ENCODE measurements at regions not wholly inside any gene's neighbourhood (a gene's known extent, or its start where the extent isn't known, plus 50 kb on each side); places are given as distances from the start of the nearest gene placed in this dataset.

DNA sequence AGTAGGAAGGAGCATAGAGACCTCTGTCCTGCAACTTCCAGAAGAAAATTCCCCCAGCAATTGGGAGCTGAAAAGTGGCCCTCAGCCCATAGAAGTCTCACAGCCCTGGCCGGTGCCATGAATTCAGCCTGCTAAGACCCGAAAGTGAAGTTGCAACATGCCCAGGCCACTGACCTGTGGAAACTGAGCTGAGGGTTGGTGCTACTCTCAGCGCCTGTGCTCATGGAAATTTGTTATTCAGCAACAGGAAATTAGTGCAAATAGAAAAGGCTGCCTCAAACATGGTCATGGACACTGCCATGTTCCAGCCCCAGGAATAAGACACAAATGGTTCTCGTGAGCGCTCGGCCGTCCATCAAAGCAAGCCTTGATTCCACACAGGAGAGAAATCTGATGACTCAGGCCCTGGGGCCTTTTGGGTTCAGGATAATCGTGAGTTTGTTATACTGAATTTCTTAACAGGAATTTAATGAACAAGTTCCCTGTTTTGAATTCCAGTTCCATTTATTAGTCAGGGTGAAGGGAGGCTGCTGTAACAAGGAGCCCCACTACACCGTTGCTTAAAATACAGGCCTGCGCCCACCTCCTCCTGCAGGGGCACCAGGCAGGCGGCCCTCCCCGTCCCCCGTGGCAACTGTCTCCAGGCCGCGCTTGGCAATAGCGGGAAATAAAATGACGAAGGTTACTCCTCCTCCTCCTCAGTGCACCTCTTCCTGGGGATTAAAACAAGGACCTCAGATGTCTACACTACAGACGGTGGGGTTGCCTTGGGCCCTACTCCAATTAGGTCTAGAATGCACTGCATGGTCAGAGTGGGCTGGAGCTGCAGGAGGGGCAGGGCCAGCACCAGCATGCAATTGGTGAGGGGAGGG, 152.9 kb downstream of the ERMARD start:
- Histone ChIP-seq H3K36me3 (no peaks in the 10 kb centered on the region), H3K4me1 (no peaks in the 10 kb centered on the region), H3K4me3 (no peak overlapping the region), H3K27me3 (no peaks in the 10 kb centered on the region), H3K27ac (no peak overlapping the region), H3K9ac (ENCODE audit: low read depth in 2 of 2, low read length in 2 of 2) (no peak overlapping the region), H3K9me3 (no peaks in the 10 kb centered on the region)
- TF ChIP-seq, protein P1, sequence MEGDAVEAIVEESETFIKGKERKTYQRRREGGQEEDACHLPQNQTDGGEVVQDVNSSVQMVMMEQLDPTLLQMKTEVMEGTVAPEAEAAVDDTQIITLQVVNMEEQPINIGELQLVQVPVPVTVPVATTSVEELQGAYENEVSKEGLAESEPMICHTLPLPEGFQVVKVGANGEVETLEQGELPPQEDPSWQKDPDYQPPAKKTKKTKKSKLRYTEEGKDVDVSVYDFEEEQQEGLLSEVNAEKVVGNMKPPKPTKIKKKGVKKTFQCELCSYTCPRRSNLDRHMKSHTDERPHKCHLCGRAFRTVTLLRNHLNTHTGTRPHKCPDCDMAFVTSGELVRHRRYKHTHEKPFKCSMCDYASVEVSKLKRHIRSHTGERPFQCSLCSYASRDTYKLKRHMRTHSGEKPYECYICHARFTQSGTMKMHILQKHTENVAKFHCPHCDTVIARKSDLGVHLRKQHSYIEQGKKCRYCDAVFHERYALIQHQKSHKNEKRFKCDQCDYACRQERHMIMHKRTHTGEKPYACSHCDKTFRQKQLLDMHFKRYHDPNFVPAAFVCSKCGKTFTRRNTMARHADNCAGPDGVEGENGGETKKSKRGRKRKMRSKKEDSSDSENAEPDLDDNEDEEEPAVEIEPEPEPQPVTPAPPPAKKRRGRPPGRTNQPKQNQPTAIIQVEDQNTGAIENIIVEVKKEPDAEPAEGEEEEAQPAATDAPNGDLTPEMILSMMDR (IDR thresholded peaks at IDR 0.05) = no peak
- DNase-seq = no peak
- intact Hi-C loops (cut with DNase I) = no loop called here

GRCh38 chr6:169903122-169903521, 151.7 kb downstream of the ERMARD start:
- Histone ChIP-seq H3K9me3 (no peaks in the 10 kb centered on the region), H3K27me3 (no peaks in the 10 kb centered on the region), H3K9ac (ENCODE audit: low read depth in 2 of 2, low read length in 2 of 2) (no peak overlapping the region), H3K36me3 (no peaks in the 10 kb centered on the region), H3K4me1 (no peaks in the 10 kb centered on the region), H3K27ac (no peak overlapping the region), H3K4me3 (no peak overlapping the region)
- intact Hi-C loops (cut with DNase I) = no loop called here
- no peak for DNase-seq
- TF ChIP-seq, protein P1 (IDR thresholded peaks at IDR 0.05) = no peak

DNA sequence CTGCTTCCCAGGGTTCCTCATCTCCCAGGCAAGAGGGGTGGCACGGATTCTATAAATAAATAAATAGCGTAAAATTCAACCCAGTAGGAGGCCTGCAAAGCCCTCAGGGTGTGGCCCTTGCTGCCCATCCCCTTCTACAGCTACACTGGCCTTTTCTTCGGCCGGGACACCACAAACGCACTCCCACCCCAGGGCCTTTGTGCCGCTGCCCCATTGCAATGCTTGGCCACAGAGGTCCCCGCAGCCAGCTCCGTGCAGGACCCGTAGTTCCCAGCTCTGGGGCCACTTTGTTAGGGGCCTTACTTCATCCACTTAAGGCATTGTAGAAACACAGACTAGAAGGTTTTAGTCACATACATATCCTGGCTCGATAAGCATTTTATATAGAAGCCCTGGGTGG, 151.2 kb downstream of the ERMARD start:
- Histone ChIP-seq H3K9ac (ENCODE audit: low read depth in 2 of 2, low read length in 2 of 2) (no peak overlapping the region), H3K36me3 (no peaks in the 10 kb centered on the region), H3K27ac (no peak overlapping the region), H3K4me3 (no peak overlapping the region), H3K27me3 (no peaks in the 10 kb centered on the region), H3K4me1 (no peaks in the 10 kb centered on the region), H3K9me3 (no peaks in the 10 kb centered on the region)
- TF ChIP-seq, protein P1 (IDR thresholded peaks at IDR 0.05) = no peak
- intact Hi-C loops (cut with DNase I) = no loop called here
- DNase-seq = no peak

DNA sequence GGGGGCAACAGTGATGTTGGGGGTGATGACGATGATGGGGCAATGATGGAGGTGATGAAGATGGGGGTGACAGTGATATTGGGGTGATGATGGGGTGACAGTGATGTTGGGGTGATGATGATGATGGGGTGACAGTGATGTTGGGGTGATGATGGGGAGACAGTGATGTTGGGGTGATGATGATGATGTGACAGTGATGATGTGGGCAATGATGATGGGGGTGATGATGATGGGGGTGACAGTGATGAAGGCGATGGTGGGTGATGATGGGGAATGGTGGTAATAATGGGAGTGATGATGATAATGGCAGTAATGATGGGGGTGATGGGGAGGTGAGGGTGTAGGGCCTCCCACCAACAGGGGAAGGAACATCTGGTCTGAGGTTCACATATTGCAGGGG, 150.6 kb downstream of the ERMARD start:
- Histone ChIP-seq H3K4me1 (no peaks in the 10 kb centered on the region), H3K9me3 (no peaks in the 10 kb centered on the region), H3K36me3 (no peaks in the 10 kb centered on the region), H3K27ac (no peak overlapping the region), H3K9ac (ENCODE audit: low read depth in 2 of 2, low read length in 2 of 2) (no peak overlapping the region), H3K27me3 (no peaks in the 10 kb centered on the region), H3K4me3 (no peak overlapping the region)
- intact Hi-C loops (cut with DNase I) = no loop called here
- TF ChIP-seq, protein P1 (IDR thresholded peaks at IDR 0.05) = no peak
- no peak for DNase-seq

GRCh38 chr6:169899481-169900145, 148.2 kb downstream of the ERMARD start:
- no peak overlapping the region for H3K4me3 ChIP-seq
- DNase-seq = no peak
- no peaks in the 10 kb centered on the region for H3K27me3 ChIP-seq
- no peak overlapping the region for H3K9ac ChIP-seq (ENCODE audit: low read depth in 2 of 2, low read length in 2 of 2)
- H3K4me1 ChIP-seq = no peaks in the 10 kb centered on the region
- H3K36me3 ChIP-seq = no peaks in the 10 kb centered on the region
- TF ChIP-seq, protein P1 (IDR thresholded peaks at IDR 0.05) = no peak
- no peak overlapping the region for H3K27ac ChIP-seq
- intact Hi-C loops (cut with DNase I) = no loop called here
- H3K9me3 ChIP-seq = no peaks in the 10 kb centered on the region

Data from colonic mucosa (tissue), 4 donors.